DMS79 treated with DMSO at 0.1 percent for 48 hours (cell line): ENCODE measurements at regions not wholly inside any gene's neighbourhood (a gene's known extent, or its start where the extent isn't known, plus 50 kb on each side); places are given as distances from the start of the nearest gene placed in this dataset.
A peak's percentile ranks its signal among the peaks of the same experiment; 100 is the strongest.

Experiments
- DNase-seq: peaks from one replicate; lab custom pipeline; 2025; lab: John Stamatoyannopoulos, UW

DNA sequence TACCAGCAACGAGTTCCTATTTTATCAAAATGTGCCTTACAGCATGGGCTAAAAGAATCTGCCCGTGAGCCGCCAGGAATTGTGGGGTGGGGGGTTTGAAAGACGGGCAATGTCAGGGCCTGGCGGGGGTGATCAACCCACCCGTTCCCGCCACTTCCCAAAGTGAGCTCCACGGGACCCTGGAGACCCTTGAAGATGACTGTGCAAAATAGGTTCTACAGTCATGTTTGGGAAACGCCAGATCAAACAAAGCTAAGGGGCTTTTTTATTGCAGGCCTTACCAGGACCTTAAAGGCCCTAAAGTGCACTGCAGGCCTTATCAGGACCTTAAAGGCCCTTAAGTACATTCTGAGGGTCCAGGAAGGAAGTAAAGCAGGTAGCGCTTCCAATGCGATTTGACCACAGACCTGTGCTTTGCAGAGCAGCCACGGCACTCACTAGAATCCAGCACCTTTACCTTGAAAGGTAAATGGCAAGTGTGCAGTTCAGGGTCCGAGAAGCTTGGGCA, 404.1 kb downstream of the SHANK2 start:
- DNase-seq: no peak

DNA sequence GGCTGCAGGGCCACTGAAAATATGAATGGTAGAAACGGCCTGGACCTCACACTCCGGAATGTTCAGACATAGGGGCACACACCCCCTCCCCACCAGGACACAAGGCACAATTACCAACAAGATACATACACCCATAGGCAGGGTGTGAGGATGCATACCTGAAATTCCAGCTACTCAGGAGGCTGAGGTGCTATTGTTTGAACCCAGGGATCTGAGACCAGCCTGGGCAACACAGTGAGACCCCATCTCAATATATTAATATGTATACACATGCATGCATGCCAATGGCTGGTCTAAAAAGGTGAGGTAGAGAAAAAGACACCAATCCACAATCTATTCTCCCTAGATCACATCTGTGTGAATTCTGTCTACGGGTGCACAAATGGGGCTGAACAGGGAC, 403.3 kb downstream of the SHANK2 start:
- no peak for DNase-seq

DNA sequence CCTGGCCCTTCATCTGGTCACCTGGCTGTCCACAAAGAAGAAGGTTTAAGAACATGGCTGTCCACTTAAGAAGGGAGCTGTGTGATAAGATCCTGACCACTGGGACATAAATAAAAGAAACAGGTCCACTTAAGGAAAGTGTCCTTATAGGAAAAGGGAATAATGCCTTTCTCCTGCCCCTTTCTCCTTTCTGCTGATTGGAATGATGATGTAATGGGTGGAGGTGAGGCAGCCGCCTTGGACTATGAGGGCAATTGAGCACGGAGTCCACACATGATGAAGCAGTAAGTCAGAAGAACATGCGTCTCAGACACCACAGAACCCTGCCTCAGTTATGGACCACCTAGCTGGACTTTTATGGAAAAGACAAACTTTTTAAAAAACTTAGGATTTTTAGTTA, 401.1 kb downstream of the SHANK2 start:
- DNase-seq: no peak

DNA sequence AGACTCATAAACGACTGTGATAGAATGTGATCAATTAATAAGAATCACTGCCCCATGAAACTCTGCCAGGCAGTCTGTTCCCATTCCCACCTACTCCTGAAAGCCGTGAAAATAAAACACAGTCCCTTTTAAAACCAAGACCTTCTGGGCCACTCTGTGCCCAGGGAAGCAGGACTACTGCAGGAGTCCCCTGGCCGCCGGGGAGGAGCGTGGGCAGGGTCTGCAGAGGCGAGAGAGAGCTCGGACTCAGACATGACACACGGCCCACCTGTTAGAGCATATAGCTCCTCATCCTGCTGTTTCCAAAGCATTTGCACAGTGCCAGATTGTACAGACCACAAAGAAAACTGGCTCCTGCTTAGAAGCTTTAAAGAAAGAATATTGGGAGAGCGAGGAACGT, 400.5 kb downstream of the SHANK2 start:
- DNase-seq: no peak

DNA sequence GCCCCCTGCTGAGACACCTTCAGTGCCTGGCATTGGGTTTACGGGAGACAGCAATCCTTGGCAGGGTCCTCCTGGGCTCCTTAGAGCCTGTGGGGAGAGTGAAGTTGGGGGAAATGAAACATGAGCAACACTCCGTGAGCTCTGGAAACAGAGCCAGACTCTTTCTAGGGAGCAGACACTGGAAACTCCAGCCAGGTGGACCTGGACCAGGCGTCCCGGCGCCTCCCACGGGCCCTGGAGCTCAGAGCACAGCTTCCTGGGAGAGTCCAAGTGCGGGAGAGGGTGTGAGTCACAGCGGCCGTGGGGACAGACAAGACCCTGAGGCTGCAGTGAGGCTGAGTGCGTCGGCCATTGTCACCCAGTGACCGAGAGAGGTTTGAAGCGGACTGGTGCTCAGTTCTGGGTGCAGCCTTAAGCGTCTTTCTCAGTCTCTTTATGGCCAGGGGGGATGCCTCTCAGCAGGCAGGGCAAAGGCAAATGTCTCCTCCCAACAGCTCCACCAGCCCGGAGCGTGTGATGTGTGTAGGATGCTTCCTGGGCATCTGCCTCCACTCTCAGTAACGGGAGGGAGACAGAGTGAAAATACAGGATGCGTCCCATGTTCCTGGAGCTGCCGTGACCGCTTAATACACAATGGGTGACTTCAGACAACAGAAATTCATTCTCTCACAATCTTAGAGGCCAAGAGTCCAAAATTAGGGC, 399.2 kb downstream of the SHANK2 start:
- peak; percentile 28 for DNase-seq

DNA sequence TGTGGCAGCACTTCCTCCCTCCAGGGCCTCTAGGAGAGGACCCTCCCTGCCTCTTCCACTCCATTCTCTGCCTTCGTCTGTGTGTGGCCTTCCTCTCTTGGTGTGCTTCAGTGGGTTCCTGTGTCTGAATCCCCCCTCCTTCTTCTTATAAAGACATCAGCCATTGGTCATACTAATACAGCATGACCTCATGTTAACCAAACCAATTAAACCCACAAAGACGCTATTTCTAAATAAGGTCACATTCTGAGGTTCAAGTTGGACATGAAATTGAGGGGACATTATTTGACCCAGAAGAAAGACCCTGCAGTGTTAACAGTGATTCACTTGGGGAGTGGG, 398.6 kb downstream of the SHANK2 start:
- DNase-seq: no peak

DNA sequence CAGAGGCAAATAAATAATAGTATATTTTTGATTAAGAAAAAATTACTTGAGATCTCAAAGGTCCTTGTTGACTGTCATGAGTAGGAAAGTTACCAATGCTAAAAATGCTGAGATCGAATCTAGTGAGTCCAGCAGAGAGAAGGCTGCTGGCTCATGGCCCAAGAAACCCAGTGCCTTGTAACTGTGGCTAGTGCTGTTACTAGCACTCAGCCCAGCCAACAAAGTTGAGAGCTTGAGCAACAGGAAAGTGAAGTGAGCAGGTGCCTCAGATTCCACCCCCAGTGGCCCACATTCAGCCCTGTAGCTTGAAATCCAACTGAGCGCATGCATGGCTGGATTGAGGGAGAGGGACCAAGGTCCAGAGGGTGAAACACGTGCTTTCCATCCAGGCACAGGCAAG, 398.2 kb downstream of the SHANK2 start:
- DNase-seq: peak; percentile 83

DNA sequence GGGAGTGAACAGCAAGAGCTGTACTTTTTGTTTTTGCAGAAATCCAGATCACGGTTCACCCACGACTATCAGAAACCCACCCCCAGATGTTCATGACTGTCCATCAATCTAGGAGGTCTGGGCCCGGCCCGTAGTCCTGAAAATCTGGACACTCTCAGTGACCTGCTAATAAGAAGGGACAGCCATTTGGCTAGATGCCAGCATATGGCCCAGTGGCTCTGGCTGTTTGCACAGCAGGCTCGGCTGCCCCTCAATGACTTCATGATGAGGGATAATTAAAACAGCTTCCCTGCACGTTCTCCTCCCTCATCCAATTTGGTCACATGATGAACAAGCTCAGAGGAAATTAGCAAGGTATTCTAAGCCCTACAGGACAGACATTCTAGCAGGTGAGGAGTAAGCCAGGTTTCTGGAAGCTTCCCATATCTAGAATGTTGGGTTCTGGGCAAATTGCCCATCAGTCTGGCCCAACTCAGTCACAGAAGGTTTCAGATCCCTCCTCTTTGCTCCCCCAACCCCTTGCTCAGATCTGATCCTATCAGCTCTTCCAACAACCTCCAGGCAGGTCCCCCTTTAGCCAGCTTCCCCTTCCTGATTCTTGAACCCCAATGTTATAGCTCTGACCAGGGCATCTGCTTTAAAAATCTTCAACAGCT, 397.3 kb downstream of the SHANK2 start:
- DNase-seq: peak; percentile 99

DNA sequence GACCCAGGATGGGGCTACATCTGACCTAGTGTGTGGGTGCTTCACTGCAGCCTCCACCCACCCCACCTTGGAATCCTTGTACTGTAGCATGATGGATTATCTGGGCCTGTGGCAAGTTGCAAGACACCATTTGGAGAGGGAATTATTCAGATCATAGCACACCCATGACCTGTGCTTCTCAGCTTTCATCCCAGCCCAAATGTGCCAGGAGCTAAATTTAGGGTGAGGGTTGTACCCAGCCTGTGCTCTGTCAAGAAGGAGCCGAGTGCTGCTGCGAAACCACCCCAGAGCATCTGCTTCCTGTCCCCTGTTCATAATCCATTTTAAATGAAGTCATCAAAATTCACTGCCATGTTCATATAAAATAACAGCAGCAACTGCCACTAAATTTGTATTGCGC, 394.5 kb downstream of the SHANK2 start:
- DNase-seq: no peak

DNA sequence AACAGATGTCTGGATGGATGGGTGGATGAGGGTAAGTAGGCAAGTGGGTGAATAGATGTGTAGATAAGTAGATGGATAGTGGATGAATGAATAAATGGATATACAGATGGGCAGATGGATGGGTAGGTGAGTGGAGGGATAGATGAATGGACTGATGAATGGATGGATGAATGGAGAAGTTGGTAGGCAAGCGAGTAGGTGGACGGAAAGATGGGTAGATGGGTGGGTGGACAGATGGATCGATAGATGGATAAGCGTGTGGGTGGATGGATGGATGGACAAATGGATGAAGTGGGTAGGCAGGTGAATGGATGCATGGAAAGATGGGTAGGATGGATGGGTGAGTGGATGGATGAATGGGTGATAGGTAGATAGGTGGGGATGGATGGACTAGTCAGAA, 393.2 kb downstream of the SHANK2 start:
- no peak for DNase-seq

DNA sequence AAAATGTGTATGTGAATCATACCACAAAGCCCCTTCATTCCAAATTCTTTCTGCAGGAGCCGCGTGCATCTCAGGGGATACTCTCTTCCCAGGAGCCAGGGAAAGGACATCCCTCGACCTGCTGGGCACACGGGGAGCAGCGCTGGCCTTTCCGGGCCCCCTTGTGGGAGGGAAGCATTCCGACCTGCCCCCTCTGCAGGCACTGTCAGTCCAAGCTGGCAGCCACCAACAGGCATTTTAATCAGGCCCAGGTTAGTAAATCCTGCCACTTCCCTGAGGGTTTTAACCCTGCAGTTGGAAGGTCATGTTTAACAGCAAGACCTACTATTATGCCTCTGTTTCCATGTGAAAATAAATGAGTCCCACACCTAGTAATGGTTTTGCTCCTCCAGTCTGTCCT, 391.5 kb downstream of the SHANK2 start:
- no peak for DNase-seq

DNA sequence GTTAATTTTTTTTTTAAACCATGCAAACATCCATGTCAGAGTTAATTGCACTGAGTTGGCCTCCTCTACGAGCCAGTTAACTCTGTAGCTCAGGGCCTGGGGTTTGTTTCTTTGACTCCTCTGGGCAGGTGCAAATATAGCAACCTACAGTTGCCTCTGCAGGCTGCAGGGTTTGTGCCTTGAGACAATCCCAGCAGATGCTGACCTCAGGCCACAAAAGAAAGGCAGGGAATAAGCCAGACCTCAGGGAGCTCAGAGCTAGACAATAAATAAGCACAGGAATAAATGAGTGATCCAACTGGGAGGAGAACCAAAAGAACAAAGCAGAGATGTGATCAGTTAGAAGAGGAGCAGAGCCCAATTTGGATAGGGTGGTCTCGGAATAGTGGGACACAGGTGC, 390.8 kb downstream of the SHANK2 start:
- DNase-seq: peak; percentile 69

DNA sequence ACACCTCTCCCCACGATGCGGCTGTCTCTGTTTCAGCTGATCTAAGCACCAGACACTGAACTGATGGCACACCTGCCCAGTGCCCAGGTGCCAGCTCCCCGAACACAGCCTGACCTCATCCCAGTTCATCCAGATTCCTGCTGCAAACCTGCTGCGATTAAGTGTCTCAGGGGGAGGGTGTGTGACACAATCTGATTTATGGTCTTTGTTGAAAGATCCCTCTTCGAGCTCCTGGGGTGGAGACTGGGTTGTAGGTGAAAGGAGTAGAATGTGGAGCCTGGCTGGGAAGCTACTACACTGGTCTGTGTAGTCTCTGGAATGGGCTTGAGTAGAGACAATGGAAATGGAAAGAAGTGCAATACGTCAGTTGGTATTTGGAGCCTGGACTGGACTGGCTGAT, 390.3 kb downstream of the SHANK2 start:
- DNase-seq: peak; percentile 87

DNA sequence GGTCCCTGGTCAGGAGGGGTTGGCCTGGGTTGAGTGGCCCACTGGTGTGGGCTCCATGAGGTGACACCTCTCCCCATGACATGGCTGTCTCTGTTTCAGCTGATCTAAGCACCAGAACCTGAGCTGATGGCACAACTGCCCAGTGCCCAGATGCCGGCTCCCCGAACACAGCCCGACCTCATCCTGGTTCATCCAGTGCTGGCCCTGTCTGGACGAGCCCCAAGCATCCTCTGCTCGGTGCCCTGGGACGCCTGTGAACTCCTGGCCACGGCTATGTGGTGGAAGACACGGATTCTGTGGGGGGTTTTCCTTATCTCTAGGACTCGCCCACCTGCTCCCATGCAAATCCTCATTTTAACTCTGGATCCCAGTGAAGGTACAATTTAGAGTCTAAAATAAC, 389.2 kb downstream of the SHANK2 start:
- DNase-seq: no peak

DNA sequence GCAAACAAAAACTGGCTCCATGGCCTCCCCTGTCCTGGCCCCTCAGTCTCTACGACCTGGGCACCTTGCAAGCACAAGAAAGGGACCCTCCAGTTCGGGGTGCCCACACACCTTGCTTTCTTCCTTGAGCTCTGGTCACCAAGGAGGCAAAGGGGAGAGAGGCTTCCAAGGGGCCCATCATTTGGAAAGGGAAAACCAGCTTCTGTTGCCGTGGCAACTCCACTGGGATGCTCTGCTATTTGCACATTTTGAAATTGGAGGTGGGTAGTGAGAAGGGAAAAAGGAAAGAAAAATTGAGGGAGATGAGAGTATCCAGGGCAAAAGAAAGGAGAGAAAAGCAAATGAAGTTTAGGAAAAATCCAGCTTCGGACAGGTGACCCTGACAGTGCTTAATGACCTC, 388.4 kb downstream of the SHANK2 start:
- DNase-seq: no peak

DNA sequence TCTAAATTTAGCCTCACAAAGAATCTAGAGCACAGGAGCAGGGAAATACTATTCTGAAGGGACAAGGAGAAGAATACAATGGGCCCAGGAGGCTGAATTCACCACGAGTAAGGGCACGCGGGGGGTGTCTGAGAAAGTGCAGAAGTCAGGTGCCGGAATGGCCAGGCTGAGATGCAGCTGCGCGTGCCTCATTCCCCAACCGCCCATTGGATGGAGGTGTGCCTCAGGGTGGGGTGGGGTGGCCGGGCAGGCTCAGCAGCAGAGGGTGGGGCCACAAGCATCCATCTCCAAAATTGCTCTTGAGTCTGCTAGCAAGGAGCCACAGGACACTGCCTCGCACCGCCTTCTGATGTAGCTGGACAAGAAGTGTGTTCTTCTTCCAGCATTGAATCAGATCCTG, 387.0 kb downstream of the SHANK2 start:
- DNase-seq: no peak

DNA sequence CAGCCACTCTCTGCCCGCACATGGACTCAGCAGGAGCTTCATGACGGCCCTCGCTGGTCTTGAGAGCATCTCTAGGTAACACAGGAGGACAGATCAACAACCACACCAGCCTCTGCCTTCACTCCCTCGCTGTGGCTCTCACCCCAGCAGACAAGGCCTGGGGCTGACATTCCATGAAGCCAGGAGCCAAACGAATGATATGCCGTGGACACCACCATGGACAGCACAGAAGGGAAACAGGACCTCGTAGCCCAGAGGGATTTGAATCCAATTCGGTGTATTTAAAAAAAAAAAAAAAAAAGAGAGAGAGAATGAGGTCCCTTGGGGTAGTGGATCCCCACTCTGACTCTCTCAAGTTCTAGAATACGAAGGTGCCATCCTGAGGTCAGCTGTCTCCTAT, 385.5 kb downstream of the SHANK2 start:
- no peak for DNase-seq

DNA sequence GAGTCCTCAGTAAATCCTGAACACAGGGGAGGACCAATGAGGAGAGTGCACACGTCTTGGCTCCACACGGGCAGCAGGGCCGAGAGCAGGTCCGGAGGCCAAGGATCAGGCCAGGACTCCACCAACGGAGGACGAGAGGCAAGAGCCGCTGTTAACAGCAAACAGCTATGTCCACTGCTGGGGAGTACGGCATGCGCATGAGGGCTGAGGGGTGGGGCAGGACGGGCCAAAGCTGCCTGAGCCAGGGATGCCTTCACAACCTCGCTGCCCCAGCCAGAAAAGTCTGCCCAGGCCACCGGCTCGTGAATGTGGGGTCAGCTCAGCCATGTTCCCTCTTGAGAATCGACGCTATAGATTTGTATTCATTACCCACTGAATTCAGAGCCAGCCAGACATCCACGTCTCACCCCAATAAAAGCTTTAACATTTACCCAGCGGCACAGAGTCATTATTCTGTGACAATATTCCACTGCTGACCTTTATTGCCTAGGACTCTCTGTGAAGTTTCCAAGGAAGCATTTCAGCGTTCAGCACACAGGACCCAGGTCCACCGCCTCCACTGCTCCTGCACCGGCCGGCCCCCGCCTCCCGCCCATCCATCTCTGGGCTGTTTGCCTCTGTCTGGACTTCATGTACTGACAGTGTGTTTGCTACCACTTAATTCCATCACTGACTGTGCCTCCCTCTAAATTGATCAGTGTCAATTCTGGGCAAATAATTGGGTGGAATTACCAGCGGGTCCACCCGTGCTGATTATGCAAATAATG, 384.9 kb downstream of the SHANK2 start:
- DNase-seq: no peak

DNA sequence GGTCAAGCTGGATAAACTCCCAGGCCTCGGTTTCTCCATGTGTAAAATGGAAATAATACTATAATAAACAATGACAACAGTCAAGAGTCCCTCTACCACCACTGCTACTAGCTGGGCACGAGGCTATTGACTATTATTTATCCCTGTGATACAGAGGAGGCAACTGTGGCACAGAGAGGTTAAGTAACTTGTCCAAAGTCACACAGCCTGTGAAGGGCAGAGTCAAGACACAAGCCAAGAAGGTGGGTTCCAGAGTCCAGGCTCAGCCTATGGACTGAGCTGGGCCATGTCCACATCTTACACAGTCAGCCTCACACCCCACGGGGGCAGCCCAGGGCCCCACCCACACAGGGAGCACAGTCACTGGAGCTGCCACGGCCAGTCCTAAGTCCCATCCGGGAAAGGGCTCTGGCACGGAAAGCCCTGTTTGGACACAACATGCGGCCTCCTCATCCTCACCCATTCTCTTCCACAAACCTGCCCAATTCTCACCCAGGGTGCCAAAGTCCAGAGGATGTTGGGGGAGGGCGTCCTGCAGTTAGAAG, 384.0 kb downstream of the SHANK2 start:
- no peak for DNase-seq

DNA sequence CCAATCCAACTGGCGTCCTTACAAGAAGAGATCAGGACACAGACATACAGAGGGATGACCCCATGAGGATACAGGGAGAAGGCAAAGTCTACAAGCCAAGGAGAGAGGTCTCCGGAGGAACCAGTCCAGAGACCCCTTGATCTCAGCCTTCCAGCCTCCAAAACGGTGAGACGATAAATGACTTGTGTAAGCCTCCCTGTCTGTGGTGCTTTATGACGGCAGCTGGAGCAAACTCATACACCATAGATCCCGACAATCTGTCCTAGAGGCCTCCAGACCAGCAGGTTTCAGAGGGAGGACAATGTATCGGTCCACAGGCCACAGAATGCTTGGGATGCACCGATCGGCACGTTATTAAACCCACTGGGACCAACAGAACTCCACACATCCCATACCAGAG, 383.3 kb downstream of the SHANK2 start:
- no peak for DNase-seq

DNA sequence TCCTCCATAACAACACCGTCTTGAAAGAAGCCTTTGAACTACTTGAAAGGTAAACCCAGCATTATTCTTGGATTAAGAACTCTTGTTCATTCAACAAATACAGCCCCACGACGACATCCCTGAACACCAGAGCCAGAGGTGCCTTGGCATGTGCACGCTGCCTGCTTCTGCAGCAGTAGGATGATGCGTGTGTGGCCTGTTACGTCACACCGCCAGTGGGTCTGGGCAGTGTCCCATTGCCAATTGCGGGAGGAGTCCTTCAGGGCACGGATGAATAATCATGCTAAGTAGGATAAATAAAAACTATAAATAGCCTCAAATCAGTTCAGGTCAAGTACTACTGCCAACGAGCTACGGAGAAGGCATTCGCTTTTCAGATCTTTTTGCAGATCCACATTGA, 380.5 kb downstream of the SHANK2 start:
- DNase-seq: peak; percentile 79

DNA sequence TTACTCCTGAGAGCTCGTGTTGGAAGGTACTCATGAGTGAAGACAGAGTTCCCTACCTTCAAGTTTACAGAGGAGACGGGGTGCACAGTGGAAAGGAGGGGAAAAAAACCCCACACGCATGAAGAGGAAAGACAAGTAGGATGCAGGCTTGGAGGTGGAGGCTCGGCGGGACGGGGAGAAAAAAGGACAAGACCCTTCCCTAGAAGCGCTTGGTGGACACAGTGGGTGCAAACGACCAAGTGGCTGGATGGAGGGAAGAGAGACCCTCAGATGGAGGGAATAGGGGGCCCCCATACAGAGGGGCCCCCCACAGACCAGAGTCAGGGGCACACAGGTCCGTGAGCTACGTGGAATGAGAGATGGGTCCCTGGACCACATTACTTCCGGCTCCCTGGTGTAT, 380.1 kb downstream of the SHANK2 start:
- no peak for DNase-seq
